ENCODE measurements at regions not wholly inside any gene's neighbourhood (a gene's known extent, or its start where the extent isn't known, plus 50 kb on each side); places are given as distances from the start of the nearest gene placed in this dataset.

DNA sequence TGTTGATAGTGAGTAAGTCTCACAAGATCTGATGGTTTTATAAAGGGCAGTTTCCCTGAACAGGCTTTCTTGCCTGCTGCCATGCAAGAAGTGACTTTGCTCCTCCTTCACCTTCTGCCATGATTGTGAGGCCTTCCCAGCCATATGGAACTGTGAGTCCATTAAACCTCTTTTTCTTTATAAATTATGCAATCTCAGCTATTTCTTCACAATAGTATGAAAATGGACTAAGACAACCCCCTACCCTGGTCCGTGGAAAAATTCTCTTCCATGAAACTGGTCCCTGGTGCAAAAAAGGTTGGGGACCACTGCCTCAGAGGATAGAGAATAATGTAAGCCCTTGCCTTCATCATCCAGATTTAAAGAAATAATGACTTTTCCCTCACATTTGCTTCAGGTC lies 861.3 kb downstream of the QKI start:
- DNase-seq: no peak

GRCh38 chr6:164274493-164274892 lies 860.0 kb downstream of the QKI start:
- DNase-seq: no peak

GRCh38 chr6:164273491-164273890 lies 859.0 kb downstream of the QKI start:
- no peak for DNase-seq

- DNase-seq: no peak
These were observed 852.3 kb downstream of the QKI start for GRCh38 chr6:164266851-164267250.

- DNase-seq: no peak
These were observed 847.8 kb downstream of the QKI start for GRCh38 chr6:164262348-164262747.

DNA sequence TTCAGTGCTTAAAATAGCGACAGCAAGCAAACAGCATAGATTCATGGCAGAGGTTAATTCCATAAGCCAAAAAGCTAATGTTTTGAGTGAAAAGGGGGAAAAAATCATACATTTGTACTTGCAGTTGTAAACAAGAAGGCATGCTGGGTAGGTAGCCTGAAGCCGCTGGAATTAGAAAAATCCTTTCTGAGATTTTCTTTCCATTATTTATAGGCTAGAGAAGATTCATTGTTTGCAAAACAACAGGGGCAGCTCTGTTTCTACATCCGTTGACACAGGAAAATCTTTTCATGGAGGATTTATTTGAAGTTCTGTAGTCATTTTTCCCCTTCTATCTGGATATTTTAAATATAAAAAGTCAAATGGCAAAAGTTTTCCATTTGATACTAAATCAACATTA lies 843.9 kb downstream of the QKI start:
- DNase-seq: no peak

DNA sequence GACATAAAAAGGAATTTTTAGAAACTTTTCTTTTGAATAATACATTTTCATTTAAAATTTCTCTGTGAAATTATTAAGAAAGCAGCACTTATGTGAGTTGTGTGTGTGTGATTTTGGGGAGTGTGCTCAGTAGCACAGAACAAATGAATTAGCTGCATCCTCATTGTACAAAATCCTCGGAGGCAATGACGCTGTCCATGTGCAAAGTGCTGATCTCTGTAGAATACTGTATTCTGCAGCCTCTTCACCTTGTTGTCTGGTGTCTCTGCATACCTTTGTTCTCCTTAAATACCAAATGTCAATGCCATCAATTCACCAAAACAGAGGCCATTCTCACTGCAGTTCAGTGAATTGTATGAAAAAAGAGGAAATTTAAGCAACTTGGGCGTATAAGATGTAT lies 838.4 kb downstream of the QKI start:
- no peak for DNase-seq

GRCh38 chr6:164252291-164252690 lies 837.8 kb downstream of the QKI start:
- DNase-seq: peak; percentile 26 to 66

- DNase-seq: no peak
These were observed 832.6 kb downstream of the QKI start for GRCh38 chr6:164247106-164247505.

- no peak for DNase-seq
These were observed 831.6 kb downstream of the QKI start for GRCh38 chr6:164246082-164246481.

DNA sequence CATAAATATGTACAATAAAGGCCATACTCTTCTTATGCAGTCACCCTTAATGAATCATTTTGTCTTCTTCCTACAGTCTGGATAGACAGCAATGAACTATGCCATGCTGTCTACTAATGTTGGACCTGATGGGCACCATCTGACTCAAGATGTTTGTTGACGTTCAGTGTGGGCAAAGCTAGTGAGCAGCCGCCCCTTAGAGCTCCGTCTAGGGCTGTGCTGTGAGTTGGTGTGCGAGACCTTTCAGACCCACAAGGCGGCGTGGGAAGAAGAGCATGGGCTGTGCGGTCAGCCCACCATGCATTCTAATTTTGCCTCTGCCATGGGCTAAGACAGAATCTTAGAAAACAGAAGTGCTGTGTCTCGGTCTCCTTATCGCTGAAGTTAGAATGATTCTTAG lies 829.4 kb downstream of the QKI start:
- DNase-seq: no peak

GRCh38 chr6:164243012-164243610 lies 828.6 kb downstream of the QKI start:
- DNase-seq: no peak

DNA sequence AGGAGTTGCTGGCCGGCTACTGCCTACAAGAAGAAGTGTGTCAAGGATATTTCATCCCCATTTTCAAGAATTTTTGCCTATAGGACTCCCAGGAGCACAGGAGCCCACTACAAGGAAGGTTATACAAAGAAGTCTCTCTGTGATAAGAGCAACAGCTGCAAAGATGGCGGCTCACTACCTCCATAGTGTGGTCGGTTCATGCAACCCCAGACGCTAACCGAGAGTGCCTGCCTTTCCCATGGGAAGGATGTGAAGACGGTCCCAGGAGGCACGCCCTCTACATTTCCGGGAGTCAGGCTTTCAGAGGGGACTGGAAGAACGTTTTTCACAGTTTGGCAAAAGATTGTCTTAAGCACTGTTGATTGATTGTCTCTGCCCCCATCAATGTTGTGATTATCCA lies 816.3 kb downstream of the QKI start:
- DNase-seq: no peak

DNA sequence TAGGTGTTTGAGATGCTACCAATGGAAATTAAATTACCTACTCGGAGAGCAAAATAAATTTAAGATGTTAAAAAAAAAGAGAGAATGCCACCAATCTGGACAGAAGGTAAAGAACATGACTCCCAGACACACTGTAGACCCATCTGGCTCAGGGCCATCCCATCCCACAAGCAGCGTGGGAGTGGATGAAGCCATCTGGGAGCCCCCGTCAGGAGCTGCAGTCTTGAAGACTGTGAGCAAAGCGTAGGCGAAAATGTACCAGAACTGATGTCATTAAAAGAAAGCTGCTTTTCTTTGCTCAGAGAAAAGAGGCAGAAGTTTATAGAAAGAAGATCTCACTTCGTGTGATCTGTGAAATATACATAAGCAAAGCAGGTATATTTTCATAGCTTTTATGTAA lies 815.7 kb downstream of the QKI start:
- DNase-seq: peak; percentile 13 to 65

GRCh38 chr6:164229716-164230115 lies 815.2 kb downstream of the QKI start:
- no peak for DNase-seq

DNA sequence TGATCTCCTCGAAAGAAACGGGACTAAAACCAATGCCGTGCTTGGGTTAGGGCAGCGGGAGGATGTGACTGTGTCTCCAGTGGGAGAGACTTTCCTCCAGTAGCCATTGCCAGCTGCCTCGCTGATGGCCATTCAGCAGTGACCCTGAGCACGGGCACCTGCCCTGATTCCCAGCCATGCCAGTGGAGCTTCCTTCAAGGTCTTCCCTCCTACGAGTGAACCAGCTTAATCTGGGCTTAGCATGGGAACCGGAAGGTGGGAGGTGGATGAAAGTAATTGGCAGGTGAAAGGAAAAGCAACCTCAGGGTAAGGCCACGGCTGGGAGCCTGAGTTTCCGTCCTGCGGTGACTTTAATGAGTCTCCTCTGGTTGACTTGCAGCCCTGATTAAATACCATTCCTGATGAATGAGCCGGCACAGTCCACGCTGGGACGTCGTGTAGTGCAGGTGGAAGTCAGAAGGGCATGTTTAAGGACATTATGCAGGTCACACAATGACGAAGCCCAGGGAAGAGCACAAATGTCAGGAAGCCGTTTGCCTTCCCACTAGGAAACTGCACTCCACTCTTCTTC lies 813.5 kb downstream of the QKI start:
- no peak for DNase-seq

DNA sequence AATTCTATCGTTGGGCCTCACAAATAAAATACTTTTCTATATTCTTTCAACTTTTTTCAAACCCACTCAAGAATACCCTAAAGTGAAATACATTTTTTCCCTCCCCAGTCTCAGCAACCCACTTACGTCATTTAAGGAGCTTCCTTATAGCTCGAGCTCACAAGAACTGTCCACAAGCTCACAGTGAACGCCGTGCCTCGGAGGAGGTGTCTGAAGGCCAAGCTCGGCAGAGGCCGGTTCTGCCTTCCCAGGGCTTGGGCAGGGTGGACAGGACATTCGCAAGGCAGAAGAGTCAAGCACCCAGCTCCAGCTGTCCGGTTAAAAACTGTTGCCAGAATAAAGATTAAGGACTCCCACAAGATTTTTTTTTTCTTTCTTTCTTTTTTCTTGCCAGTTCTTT lies 802.3 kb downstream of the QKI start:
- no peak for DNase-seq

GRCh38 chr6:164216368-164216767 lies 801.9 kb downstream of the QKI start:
- DNase-seq: peak; percentile 4 to 13

- DNase-seq: no peak
These were observed 799.5 kb downstream of the QKI start for GRCh38 chr6:164214066-164214465.

- peak in 1 of 2 experiments; percentile 25 for DNase-seq
These were observed 796.7 kb downstream of the QKI start for GRCh38 chr6:164211254-164211653.

- DNase-seq: no peak
These were observed 796.3 kb downstream of the QKI start for GRCh38 chr6:164210783-164211182.

DNA sequence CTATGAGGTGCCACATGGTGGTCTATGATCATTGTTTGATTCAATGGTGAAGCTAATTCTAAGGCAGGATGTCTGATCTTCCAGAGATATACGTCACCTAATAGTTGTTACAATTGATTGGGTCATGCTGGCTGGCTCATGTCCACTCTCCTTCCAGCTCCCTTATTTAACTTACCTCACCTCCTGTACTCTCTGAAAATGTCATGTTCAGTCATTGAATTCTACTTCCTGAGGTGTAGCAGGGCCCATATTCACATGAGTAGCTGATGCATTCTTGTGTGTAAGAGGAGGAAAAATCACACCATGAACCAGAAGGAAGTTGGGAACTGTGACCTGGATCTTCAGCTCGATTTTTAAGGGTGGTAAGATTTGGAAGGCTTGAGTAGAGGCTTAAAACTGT lies 795.8 kb downstream of the QKI start:
- DNase-seq: no peak

DNA sequence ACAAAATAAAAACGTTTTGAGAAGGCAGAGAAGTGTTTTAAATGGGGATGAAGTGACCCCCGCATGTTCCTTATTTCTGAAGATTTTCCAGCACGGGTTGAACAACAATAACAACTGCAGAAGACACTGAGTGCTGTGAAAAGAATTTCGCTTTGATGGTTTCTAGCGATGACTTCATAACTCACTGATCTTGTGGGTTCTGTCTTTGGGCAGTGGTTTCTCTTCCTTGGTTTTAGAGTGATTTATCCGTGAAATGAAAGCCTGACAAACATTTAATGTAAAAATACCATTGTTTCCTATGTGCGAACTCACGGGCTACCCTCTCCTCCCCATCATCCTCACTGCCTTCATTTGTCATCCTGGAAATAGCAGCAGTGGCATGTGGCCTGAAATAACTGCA lies 793.9 kb downstream of the QKI start:
- DNase-seq: no peak

DNA sequence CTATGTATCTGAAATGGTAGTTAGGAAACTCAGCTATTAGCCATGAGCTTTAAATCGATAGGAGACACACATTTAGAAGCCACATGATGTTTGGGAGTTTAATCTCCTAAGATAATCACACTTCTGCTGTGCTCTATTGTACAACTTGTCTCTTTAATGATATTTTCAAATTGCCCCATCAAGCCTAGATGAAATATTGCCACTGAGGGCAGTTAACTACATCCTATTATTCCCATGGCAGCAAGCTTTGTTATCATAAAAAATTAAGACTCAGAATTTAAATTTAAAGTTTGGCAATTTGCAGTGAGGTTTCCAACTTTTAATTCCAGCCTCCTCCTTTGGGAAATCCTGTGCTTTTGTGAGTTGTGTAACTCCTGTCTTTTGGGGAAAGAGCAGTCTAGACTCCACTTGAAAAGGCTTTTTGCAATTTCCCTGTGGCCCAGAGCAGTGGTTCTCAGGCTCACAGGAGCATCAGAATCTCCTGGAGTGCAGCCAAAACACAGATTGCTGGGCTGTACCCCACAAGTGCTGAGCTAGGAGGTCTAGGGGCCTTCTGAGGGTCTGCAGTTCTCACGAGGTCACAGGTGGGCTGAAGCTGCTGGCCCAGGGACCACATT lies 792.4 kb downstream of the QKI start:
- DNase-seq: no peak

DNA sequence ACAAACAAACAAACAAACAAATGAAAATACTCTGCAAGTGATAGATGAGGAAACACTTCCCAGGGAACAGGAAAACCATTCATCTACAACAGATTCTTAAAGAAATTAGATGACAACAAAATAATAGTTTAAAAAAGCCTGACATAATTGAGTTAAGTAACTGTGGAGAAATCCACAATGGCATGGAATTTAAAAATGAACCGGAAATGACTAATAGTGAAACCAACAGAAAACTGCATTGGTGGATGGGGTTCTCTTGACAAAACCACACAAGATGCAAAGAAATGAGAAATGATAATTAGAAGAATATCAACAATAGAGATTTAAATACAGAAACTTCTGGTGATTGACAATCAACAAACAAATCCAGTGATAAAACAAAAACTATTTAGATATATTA lies 785.6 kb downstream of the QKI start:
- no peak for DNase-seq
